Muscle of leg (tissue), 3 donors: ENCODE measurements at regions not wholly inside any gene's neighbourhood (a gene's known extent, or its start where the extent isn't known, plus 50 kb on each side); places are given as distances from the start of the nearest gene placed in this dataset.
"Not testable (repeated sequence)": the region's sequence is repeated elsewhere in the genome, so short reads cannot be mapped to it uniquely, and the experiment has no call there.

Source experiments
- DNase-seq: peaks from one replicate; pipeline ENCODE4 v3.0.0; 2013
- H3K27ac ChIP-seq: one replicate; pipeline ENCODE4 v1.5.1; 2013; ENCODE audit warnings: mild to moderate bottlenecking, low read length, control low read depth
- H3K27me3 ChIP-seq: one replicate; pipeline ENCODE4 v1.6.1; 2013; ENCODE audit warnings: low read length; ENCODE audit not compliant: control insufficient read depth, insufficient read depth
- H3K36me3 ChIP-seq: one replicate; pipeline ENCODE4 v1.6.1; 2013; ENCODE audit warnings: low read length; ENCODE audit not compliant: control insufficient read depth, insufficient read depth
- H3K4me1 ChIP-seq: one replicate; pipeline ENCODE4 v1.6.1; 2013; ENCODE audit warnings: low read length; ENCODE audit not compliant: control insufficient read depth, insufficient read depth
- H3K4me3 ChIP-seq: one replicate; pipeline ENCODE4 v1.5.1; 2013; ENCODE audit warnings: low read length, control low read depth
- H3K9me3 ChIP-seq: replicated peaks from 2 replicates; pipeline ENCODE4 v1.6.1; 2013; ENCODE audit warnings: low read depth, low read length; ENCODE audit not compliant: control insufficient read depth
- WGBS: methylation state at CpG from one replicate; pipeline ENCODE4 v1.1.5; 2013; ENCODE audit warnings: missing lambda C conversion rate; ENCODE audit not compliant: insufficient coverage; 5-methylcytosine and 5-hydroxymethylcytosine counted together

- not testable (repeated sequence) for H3K27me3 ChIP-seq, DNase-seq, H3K36me3 ChIP-seq, H3K4me3 ChIP-seq, H3K27ac ChIP-seq, H3K4me1 ChIP-seq
- peaks cover 34% of the 10 kb centered on the region for H3K9me3 ChIP-seq
- WGBS, result 59% methylated on average over 3 of the region's 8 CpGs
Measured at GRCh38 chr21:10449451-10449850, 71.9 kb upstream of the TPTE start.

GRCh38 chr21:10451274-10451673, 70.1 kb upstream of the TPTE start:
- not testable (repeated sequence) for H3K4me1 ChIP-seq, H3K36me3 ChIP-seq, H3K27me3 ChIP-seq, H3K27ac ChIP-seq, H3K4me3 ChIP-seq, DNase-seq
- WGBS, result 0% methylated on average over 1 of the region's 6 CpGs
- peaks cover 29% of the 10 kb centered on the region for H3K9me3 ChIP-seq

GRCh38 chr21:10457765-10458164, 63.6 kb upstream of the TPTE start:
- not testable (repeated sequence) for H3K4me1 ChIP-seq, H3K27me3 ChIP-seq, H3K4me3 ChIP-seq, H3K36me3 ChIP-seq, H3K27ac ChIP-seq, DNase-seq
- WGBS, result 44% methylated on average over 2 of the region's 2 CpGs
- peaks cover 28% of the 10 kb centered on the region for H3K9me3 ChIP-seq

- not testable (repeated sequence) for H3K4me3 ChIP-seq, H3K27me3 ChIP-seq, H3K4me1 ChIP-seq, DNase-seq, H3K36me3 ChIP-seq, H3K27ac ChIP-seq
- peaks cover 41% of the 10 kb centered on the region for H3K9me3 ChIP-seq
- WGBS, result 53% methylated on average over 3 of the region's 5 CpGs
Measured at GRCh38 chr21:10460957-10461356, 60.4 kb upstream of the TPTE start.

GRCh38 chr21:10461445-10461844, 59.9 kb upstream of the TPTE start:
- H3K9me3 ChIP-seq, result peaks cover 43% of the 10 kb centered on the region
- DNase-seq, H3K27ac ChIP-seq, H3K4me1 ChIP-seq, H3K36me3 ChIP-seq, H3K4me3 ChIP-seq, H3K27me3 ChIP-seq: not testable (repeated sequence)
- WGBS, result 68% methylated on average over 8 of the region's 8 CpGs

GRCh38 chr21:10463156-10463555, 58.2 kb upstream of the TPTE start:
- no peak for DNase-seq
- Histone ChIP-seq H3K4me1 (no peaks in the 10 kb centered on the region), H3K9me3 (peaks cover 42% of the 10 kb centered on the region)

GRCh38 chr21:10464975-10465374, 56.4 kb upstream of the TPTE start:
- WGBS, result 76% methylated on average over 2 of the region's 3 CpGs
- Histone ChIP-seq H3K4me1 (no peaks in the 10 kb centered on the region), H3K27me3 (peaks cover 2% of the 10 kb centered on the region), H3K4me3 (no peak overlapping the region), H3K9me3 (peaks cover 39% of the 10 kb centered on the region), H3K27ac (no peak overlapping the region), H3K36me3 (no peaks in the 10 kb centered on the region)
- no peak for DNase-seq

More at GRCh38 chr21:10463156-10463555, 58.2 kb upstream of the TPTE start:
- no CpG with 5 or more reads among the region's 5 CpGs for WGBS
- Histone ChIP-seq H3K27ac (no peak overlapping the region), H3K36me3 (no peaks in the 10 kb centered on the region), H3K4me3 (no peak overlapping the region), H3K27me3 (peaks cover 2% of the 10 kb centered on the region)

GRCh38 chr21:10465524-10466110, 55.8 kb upstream of the TPTE start:
- H3K9me3 ChIP-seq, result peaks cover 39% of the 10 kb centered on the region
- 64% methylated on average over 8 of the region's 10 CpGs for WGBS
- H3K36me3 ChIP-seq, H3K4me1 ChIP-seq, H3K27me3 ChIP-seq, H3K4me3 ChIP-seq, DNase-seq, H3K27ac ChIP-seq: not testable (repeated sequence)

- WGBS, result no CpG with 5 or more reads among the region's 2 CpGs
- peaks cover 33% of the 10 kb centered on the region for H3K9me3 ChIP-seq
- DNase-seq, result no peak
Measured at GRCh38 chr21:10466200-10466599, 55.2 kb upstream of the TPTE start.

More at GRCh38 chr21:10466200-10466599, 55.2 kb upstream of the TPTE start:
- no peaks in the 10 kb centered on the region for H3K4me1 ChIP-seq
- H3K27ac ChIP-seq, result no peak overlapping the region
- H3K27me3 ChIP-seq, result peaks cover 2% of the 10 kb centered on the region
- H3K4me3 ChIP-seq, result no peak overlapping the region
- H3K36me3 ChIP-seq, result no peaks in the 10 kb centered on the region
